ENCODE measurements at regions not wholly inside any gene's neighbourhood (a gene's known extent, or its start where the extent isn't known, plus 50 kb on each side); places are given as distances from the start of the nearest gene placed in this dataset.
"Not testable (repeated sequence)": the region's sequence is repeated elsewhere in the genome, so short reads cannot be mapped to it uniquely, and the experiment has no call there.

DNA sequence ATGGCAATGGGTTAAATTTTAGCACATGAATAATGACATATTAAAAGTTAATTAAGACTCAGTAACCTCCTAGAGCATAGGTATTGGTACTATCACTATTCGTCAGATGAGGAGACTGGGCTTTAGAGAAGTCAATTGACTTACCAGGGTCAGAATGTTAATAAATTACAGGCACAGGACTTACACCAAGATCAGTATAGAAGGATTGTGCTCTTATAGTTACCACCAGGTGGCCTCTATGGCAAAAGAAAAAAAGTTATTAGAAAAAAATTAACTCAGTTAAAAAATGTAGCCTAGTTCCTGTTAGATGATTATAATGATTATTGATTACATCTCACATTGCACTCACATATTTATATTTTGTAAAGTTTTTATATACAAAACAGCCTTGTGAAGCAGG lies 1163.7 kb downstream of the FAM181B start:
- Histone ChIP-seq H3K27me3 (ENCODE audit: insufficient read depth, poor library complexity, severe bottlenecking) (no peaks in the 10 kb centered on the region), H3K27ac (replicated peaks) (no peak overlapping the region), H3K4me3 (replicated peaks; ENCODE audit: insufficient read depth, low read length) (no peak overlapping the region)
- TF ChIP-seq, protein P1, sequence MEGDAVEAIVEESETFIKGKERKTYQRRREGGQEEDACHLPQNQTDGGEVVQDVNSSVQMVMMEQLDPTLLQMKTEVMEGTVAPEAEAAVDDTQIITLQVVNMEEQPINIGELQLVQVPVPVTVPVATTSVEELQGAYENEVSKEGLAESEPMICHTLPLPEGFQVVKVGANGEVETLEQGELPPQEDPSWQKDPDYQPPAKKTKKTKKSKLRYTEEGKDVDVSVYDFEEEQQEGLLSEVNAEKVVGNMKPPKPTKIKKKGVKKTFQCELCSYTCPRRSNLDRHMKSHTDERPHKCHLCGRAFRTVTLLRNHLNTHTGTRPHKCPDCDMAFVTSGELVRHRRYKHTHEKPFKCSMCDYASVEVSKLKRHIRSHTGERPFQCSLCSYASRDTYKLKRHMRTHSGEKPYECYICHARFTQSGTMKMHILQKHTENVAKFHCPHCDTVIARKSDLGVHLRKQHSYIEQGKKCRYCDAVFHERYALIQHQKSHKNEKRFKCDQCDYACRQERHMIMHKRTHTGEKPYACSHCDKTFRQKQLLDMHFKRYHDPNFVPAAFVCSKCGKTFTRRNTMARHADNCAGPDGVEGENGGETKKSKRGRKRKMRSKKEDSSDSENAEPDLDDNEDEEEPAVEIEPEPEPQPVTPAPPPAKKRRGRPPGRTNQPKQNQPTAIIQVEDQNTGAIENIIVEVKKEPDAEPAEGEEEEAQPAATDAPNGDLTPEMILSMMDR (IDR thresholded peaks at IDR 0.05; ENCODE audit: insufficient read depth, low read length): no peak
- TF ChIP-seq SPI1 (IDR thresholded peaks at IDR 0.05; ENCODE audit: borderline replicate concordance, low read depth) (no peak), GABPA (IDR thresholded peaks at IDR 0.05; ENCODE audit: low read depth) (no peak), POLR2AphosphoS5 (IDR thresholded peaks at IDR 0.05; ENCODE audit: low read depth) (no peak)
- TF ChIP-seq, protein P2, sequence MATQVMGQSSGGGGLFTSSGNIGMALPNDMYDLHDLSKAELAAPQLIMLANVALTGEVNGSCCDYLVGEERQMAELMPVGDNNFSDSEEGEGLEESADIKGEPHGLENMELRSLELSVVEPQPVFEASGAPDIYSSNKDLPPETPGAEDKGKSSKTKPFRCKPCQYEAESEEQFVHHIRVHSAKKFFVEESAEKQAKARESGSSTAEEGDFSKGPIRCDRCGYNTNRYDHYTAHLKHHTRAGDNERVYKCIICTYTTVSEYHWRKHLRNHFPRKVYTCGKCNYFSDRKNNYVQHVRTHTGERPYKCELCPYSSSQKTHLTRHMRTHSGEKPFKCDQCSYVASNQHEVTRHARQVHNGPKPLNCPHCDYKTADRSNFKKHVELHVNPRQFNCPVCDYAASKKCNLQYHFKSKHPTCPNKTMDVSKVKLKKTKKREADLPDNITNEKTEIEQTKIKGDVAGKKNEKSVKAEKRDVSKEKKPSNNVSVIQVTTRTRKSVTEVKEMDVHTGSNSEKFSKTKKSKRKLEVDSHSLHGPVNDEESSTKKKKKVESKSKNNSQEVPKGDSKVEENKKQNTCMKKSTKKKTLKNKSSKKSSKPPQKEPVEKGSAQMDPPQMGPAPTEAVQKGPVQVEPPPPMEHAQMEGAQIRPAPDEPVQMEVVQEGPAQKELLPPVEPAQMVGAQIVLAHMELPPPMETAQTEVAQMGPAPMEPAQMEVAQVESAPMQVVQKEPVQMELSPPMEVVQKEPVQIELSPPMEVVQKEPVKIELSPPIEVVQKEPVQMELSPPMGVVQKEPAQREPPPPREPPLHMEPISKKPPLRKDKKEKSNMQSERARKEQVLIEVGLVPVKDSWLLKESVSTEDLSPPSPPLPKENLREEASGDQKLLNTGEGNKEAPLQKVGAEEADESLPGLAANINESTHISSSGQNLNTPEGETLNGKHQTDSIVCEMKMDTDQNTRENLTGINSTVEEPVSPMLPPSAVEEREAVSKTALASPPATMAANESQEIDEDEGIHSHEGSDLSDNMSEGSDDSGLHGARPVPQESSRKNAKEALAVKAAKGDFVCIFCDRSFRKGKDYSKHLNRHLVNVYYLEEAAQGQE (IDR thresholded peaks at IDR 0.05; ENCODE audit: insufficient replicate concordance, low read depth): no peak
- DNase-seq (ENCODE audit: low read depth in 1 of 2, low spot score in 1 of 2): no peak

DNA sequence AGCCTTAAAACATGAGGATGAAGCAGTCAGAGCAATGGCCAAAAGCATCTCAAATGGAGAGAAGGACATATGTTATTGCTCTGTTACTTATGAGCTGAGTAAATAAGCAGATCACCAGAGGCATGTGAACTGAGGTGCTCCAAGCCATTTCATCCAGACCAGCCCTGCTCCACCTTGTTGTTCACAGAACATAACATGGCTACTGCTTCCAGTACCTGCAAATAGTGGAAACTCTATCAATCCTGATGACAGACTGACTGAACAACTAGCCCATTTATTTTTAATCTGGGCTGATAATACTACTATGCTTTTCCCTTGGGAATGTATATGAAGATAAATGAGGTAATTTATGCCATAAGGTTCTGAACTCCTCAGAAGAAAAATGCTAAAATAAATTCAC lies 1164.7 kb downstream of the FAM181B start:
- DNase-seq (ENCODE audit: low read depth in 1 of 2, low spot score in 1 of 2): no peak
- no peaks in the 10 kb centered on the region for H3K27me3 ChIP-seq (ENCODE audit: insufficient read depth, poor library complexity, severe bottlenecking)
- no peak overlapping the region for H3K4me3 ChIP-seq (replicated peaks; ENCODE audit: insufficient read depth, low read length)
- H3K27ac ChIP-seq (replicated peaks): no peak overlapping the region
- TF ChIP-seq, protein P1 (IDR thresholded peaks at IDR 0.05; ENCODE audit: insufficient read depth, low read length): no peak
- no peak for TF ChIP-seq SPI1 (IDR thresholded peaks at IDR 0.05; ENCODE audit: borderline replicate concordance, low read depth)
- no peak for TF ChIP-seq GABPA (IDR thresholded peaks at IDR 0.05; ENCODE audit: low read depth)
- no peak for TF ChIP-seq POLR2AphosphoS5 (IDR thresholded peaks at IDR 0.05; ENCODE audit: low read depth)
- TF ChIP-seq, protein P2 (IDR thresholded peaks at IDR 0.05; ENCODE audit: insufficient replicate concordance, low read depth): no peak

- H3K27me3 ChIP-seq (ENCODE audit: insufficient read depth, poor library complexity, severe bottlenecking): no peaks in the 10 kb centered on the region
- no peak overlapping the region for H3K4me3 ChIP-seq (replicated peaks; ENCODE audit: insufficient read depth, low read length)
- no peak for DNase-seq (ENCODE audit: low read depth in 1 of 2, low spot score in 1 of 2)
- TF ChIP-seq SPI1 (IDR thresholded peaks at IDR 0.05; ENCODE audit: borderline replicate concordance, low read depth) (no peak), POLR2AphosphoS5 (IDR thresholded peaks at IDR 0.05; ENCODE audit: low read depth) (no peak), GABPA (IDR thresholded peaks at IDR 0.05; ENCODE audit: low read depth) (no peak)
- TF ChIP-seq, protein P1 (IDR thresholded peaks at IDR 0.05; ENCODE audit: insufficient read depth, low read length): no peak
- TF ChIP-seq, protein P2 (IDR thresholded peaks at IDR 0.05; ENCODE audit: insufficient replicate concordance, low read depth): no peak
- H3K27ac ChIP-seq (replicated peaks): no peak overlapping the region
Observed at GRCh38 chr11:81548123-81548522, 1185.5 kb downstream of the FAM181B start.

DNA sequence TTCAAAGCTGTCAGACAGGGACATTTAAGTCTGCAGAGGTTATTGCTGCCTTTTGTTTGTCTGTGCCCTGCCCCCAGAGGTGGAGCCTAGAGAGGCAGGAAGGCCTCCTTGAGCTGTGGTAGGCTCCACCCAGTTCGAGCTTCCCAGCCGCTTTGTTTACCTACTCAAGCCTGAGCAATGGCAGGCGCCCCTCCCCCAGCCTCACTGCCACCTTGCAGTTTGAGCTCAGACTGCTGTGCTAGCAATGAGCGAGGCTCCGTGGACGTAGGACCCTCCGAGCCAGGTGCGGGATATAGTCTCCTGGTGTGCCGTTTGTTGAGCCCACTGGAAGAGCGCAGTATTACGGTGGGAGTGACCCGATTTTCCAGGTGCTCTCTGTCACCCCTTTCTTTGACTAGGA lies 1193.9 kb downstream of the FAM181B start:
- DNase-seq (ENCODE audit: low read depth in 1 of 2, low spot score in 1 of 2); H3K27me3 ChIP-seq (ENCODE audit: insufficient read depth, poor library complexity, severe bottlenecking); H3K27ac ChIP-seq (replicated peaks); H3K4me3 ChIP-seq (replicated peaks; ENCODE audit: insufficient read depth, low read length): not testable (repeated sequence)

All from HL-60 (cell line).